OCI-LY3 (cell line): ENCODE measurements at regions not wholly inside any gene's neighbourhood (a gene's known extent, or its start where the extent isn't known, plus 50 kb on each side); places are given as distances from the start of the nearest gene placed in this dataset.

Source experiments
- EZH2phosphoT487 ChIP-seq: fragments of 200-600 bp; shearing (Covaris generic); IDR thresholded peaks from 2 replicates; pipeline ENCODE4 v1.6.1; 2018; ENCODE audit warnings: antibody characterized with exemption, mixed run types, low read depth
- TF ChIP-seq, protein P1 (sequence below): fragments of 200-600, 300-600 bp; sonication (generic); IDR thresholded peaks from 2 replicates; pipeline ENCODE4 v1.5.1; 2014; ENCODE audit warnings: antibody characterized with exemption, low read length, low read depth

- TF ChIP-seq, protein P1, sequence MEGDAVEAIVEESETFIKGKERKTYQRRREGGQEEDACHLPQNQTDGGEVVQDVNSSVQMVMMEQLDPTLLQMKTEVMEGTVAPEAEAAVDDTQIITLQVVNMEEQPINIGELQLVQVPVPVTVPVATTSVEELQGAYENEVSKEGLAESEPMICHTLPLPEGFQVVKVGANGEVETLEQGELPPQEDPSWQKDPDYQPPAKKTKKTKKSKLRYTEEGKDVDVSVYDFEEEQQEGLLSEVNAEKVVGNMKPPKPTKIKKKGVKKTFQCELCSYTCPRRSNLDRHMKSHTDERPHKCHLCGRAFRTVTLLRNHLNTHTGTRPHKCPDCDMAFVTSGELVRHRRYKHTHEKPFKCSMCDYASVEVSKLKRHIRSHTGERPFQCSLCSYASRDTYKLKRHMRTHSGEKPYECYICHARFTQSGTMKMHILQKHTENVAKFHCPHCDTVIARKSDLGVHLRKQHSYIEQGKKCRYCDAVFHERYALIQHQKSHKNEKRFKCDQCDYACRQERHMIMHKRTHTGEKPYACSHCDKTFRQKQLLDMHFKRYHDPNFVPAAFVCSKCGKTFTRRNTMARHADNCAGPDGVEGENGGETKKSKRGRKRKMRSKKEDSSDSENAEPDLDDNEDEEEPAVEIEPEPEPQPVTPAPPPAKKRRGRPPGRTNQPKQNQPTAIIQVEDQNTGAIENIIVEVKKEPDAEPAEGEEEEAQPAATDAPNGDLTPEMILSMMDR: no peak
- no peak for TF ChIP-seq EZH2phosphoT487
Measured at GRCh38 chr22:34015642-34016041, 95.4 kb upstream of the LARGE1 start.
